IPS DF 6.9 (cell line): ENCODE measurements at regions not wholly inside any gene's neighbourhood (a gene's known extent, or its start where the extent isn't known, plus 50 kb on each side); places are given as distances from the start of the nearest gene placed in this dataset.

Source experiments
- DNase-seq: peaks from one replicate; pipeline ENCODE4 v3.0.0-alpha.2; 2013; ENCODE audit warnings: low read depth, low spot score
- H3K27ac ChIP-seq: one replicate; pipeline ENCODE4 v1.5.1; 2013; ENCODE audit warnings: low read length, control low read depth
- H3K27me3 ChIP-seq: 2 replicates; pipeline ENCODE4 v1.6.1; 2013; ENCODE audit warnings: mild to moderate bottlenecking, low read length; ENCODE audit not compliant: control insufficient read depth, insufficient read depth
- H3K36me3 ChIP-seq: 2 replicates; pipeline ENCODE4 v1.6.1; 2013; ENCODE audit warnings: low read length; ENCODE audit not compliant: control insufficient read depth, insufficient read depth
- H3K4me1 ChIP-seq: 2 replicates; pipeline ENCODE4 v1.6.1; 2013; ENCODE audit warnings: low read length; ENCODE audit not compliant: control insufficient read depth, insufficient read depth
- H3K4me3 ChIP-seq: 2 replicates; pipeline ENCODE4 v1.5.1; 2013; ENCODE audit warnings: mild to moderate bottlenecking, low read length
- H3K9me3 ChIP-seq: 2 replicates; pipeline ENCODE4 v1.6.1; 2013; ENCODE audit warnings: low read length, inconsistent platforms; ENCODE audit not compliant: control insufficient read depth, insufficient read depth
- WGBS: extraction: QIAGEN DNeasy Blood & Tissue Kit; methylation state at CpG from one replicate; pipeline ENCODE4 v1.1.7; 2013; ENCODE audit warnings: mixed read lengths, missing lambda C conversion rate; ENCODE audit not compliant: insufficient read length, insufficient coverage; 5-methylcytosine and 5-hydroxymethylcytosine counted together

DNA sequence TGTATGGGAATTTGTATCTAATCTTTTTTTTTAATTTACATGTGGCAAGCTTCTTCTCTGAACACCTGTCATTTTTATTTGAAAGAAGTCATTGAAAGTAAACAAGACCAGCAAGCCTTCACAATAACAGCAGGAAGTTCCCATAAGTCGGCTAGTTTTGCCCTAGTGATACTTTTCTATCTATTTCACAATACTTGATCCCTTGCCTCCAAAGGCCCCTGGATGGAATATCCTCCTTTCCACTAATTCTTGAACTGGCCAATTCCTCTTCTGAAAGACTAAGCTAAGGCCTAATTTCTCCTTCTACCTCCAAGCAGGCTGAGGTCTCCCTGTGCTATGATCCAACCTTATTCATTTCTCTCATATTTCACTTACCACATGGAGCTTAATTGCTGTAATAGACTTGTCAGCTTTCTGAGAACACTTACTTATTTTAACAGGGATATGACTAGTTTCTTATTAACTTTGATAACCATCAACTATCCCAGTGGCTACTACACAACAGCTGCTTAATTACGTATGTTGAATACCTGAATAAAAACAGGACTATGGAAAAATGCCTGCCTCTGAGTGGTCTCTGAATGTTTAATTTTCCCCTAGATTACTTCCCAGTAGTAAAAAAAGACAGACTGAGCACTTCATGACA, 194.2 kb downstream of the MAD2L1 start:
- no peak overlapping the region for H3K4me3 ChIP-seq
- H3K36me3 ChIP-seq: no peaks in the 10 kb centered on the region
- WGBS: no CpG with 5 or more reads among the region's 2 CpGs

DNA sequence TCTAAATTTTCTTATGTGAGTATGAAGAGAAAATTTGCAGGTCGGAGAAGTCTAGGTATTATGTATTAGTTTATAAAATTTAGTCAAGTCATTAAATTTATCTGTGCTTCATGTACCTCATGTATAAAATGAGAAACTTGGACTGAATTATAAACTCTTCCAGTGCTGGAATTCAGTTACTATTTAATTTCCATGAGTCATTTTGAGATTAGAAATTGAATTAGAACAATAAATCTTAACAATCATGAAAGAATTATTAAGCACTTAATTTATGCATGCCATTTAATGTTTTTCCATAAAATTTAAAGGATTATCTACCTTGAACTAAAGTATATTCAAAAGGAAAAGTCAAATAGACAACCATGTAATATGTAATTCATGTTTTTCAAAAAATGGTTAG, 195.8 kb downstream of the MAD2L1 start:
- Histone ChIP-seq H3K27ac (no peak overlapping the region), H3K4me3 (no peak overlapping the region), H3K4me1 (no peaks in the 10 kb centered on the region), H3K9me3 (no peaks in the 10 kb centered on the region), H3K36me3 (no peaks in the 10 kb centered on the region), H3K27me3 (no peaks in the 10 kb centered on the region)
- no peak for DNase-seq
- WGBS: no CpG with 5 or more reads among the region's 1 CpG

More for the DNA sequence above, 194.2 kb downstream of the MAD2L1 start:
- H3K4me1 ChIP-seq: no peaks in the 10 kb centered on the region
- no peaks in the 10 kb centered on the region for H3K27me3 ChIP-seq
- DNase-seq: no peak
- H3K27ac ChIP-seq: no peak overlapping the region
- H3K9me3 ChIP-seq: no peaks in the 10 kb centered on the region

DNA sequence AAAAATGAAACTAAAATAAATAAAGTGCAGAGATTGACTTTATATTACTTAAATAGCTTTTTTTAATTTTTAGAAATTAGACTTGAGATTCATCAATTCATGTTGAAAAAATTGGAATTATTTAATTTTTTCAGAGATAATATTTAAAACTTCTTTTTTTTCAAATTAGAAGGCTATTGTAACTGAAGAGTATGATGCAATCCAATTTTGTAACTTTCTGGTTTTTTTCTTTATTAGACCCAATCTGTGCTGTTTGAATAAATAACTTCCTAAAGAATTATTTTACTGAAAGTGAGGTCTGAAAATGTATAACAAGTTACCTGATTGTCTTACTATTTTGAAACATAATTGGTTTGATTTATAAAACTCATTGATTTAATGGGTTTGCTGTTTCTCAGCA, 200.9 kb downstream of the MAD2L1 start:
- DNase-seq: no peak
- H3K9me3 ChIP-seq: no peaks in the 10 kb centered on the region

DNA sequence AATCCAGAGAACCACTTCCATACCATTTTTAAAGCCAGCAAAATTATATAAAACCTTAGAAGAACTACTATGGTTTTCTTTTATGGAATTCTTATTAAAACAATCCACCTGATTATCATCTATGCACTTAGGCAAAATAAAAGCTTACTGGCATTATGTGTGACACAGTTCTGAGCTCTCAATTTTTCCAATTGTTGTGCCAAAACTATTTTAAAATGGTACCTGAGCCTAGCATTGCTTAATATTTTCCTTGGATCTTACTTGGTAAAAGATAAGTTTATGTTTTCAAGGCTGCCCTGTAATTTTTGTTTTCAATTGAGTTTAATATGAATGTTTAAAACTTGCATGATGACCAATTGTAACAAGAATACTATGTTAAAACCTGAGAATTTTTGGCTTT, 201.3 kb downstream of the MAD2L1 start:
- no peaks in the 10 kb centered on the region for H3K36me3 ChIP-seq
- H3K27me3 ChIP-seq: no peaks in the 10 kb centered on the region
- H3K4me3 ChIP-seq: no peak overlapping the region
- no peaks in the 10 kb centered on the region; the same call in 1 of the 2 replicates for H3K4me1 ChIP-seq
- DNase-seq: no peak
- no peaks in the 10 kb centered on the region for H3K9me3 ChIP-seq
- no peak overlapping the region for H3K27ac ChIP-seq

More for the DNA sequence above, 200.9 kb downstream of the MAD2L1 start:
- no peak overlapping the region for H3K27ac ChIP-seq
- no peaks in the 10 kb centered on the region for H3K27me3 ChIP-seq
- no peaks in the 10 kb centered on the region for H3K36me3 ChIP-seq
- no peaks in the 10 kb centered on the region; the same call in 1 of the 2 replicates for H3K4me1 ChIP-seq
- no peak overlapping the region for H3K4me3 ChIP-seq

DNA sequence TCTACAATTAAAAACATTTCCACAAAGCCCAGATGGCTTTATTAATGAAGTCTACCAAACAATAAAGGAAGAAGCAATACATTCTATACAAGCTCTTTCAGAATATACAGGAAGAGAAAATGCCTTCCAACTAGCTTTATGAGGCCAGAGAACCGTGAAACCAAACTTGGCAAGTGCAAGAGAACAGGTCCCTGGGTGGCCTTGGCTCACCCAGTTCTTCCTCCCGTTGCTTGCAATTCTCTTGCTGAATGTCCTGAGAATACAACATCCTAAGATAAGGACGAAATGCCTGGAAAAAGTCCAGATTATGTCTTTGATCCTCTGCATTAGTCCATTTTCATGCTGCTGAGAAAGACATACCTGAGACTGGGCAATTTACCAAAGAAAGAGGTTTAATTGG, 204.9 kb downstream of the MAD2L1 start:
- no CpG with 5 or more reads among the region's 3 CpGs for WGBS
- H3K27ac ChIP-seq: no peak overlapping the region
- H3K27me3 ChIP-seq: no peaks in the 10 kb centered on the region
- no peak for DNase-seq
- no peaks in the 10 kb centered on the region for H3K9me3 ChIP-seq
- H3K4me1 ChIP-seq: no peaks in the 10 kb centered on the region; the same call in 1 of the 2 replicates
- H3K36me3 ChIP-seq: no peaks in the 10 kb centered on the region
- no peak overlapping the region for H3K4me3 ChIP-seq

DNA sequence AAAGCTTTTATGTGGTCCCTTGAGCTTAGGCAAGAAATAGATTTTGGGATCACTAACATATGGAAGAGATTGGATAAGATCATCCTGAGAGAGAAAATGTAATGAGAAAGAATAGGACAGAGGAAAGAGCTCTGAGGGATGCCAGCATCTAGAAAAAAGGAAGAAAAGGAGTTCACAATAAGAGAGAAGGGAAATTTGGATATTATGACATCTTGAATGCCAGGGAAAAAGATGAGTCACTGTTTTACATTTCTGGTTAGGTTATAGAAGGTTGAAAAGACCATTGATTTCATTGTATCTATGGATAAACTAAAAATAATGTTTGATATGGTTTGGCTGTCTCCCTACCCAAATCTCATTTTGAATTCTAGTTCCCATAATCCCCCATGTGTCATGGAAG, 208.5 kb downstream of the MAD2L1 start:
- Histone ChIP-seq H3K27ac (no peak overlapping the region), H3K4me3 (no peak overlapping the region), H3K9me3 (no peaks in the 10 kb centered on the region), H3K4me1 (no peaks in the 10 kb centered on the region; the same call in 1 of the 2 replicates), H3K27me3 (no peaks in the 10 kb centered on the region; the same call in 1 of the 2 replicates), H3K36me3 (no peaks in the 10 kb centered on the region)
- DNase-seq: no peak

DNA sequence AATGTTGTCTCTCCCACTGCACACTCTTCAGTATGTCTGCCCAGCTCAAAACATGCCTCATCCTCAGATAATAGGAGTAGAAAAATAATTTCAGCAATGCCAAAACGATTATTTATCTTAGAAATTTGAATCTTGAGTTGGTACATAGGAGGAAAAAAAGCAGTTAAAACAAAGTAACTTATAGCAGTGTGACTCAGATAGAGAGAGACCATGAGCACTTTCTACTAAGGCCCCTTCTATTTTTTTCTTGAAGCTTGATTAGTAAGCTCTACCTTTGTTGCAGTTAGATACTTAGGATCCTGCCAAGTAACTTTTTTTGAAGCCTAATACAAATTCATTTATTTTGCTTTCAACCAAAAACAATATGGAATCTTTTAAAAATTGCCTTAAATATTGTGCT, 212.3 kb downstream of the MAD2L1 start:
- H3K27ac ChIP-seq: no peak overlapping the region
- DNase-seq: no peak
- no peaks in the 10 kb centered on the region for H3K4me1 ChIP-seq
- no peaks in the 10 kb centered on the region for H3K36me3 ChIP-seq
- H3K27me3 ChIP-seq: no peaks in the 10 kb centered on the region; the same call in 1 of the 2 replicates
- H3K9me3 ChIP-seq: no peaks in the 10 kb centered on the region
- no CpG with 5 or more reads among the region's 1 CpG for WGBS
- no peak overlapping the region for H3K4me3 ChIP-seq

DNA sequence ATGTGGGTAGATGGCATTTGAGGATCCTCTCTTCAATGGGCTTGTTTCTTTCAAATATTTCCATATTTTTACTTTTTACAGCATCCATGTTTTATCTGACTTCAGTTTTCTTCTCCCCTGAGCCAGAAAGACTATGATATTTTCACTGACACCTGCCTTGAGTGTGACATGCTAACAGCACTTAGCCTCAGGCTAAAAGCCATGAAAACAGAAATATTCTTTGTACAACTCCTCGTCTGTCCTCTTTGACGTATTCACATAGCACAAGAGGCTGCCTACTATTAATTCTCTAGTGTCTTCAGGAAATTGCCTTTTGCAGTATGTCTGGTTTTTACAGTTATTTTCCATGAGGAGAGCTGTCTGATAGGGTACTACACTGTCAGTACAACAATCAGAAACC, 215.0 kb downstream of the MAD2L1 start:
- no peak for DNase-seq
- H3K27me3 ChIP-seq: no peaks in the 10 kb centered on the region; the same call in 1 of the 2 replicates
- H3K4me3 ChIP-seq: no peak overlapping the region
- no peak overlapping the region for H3K27ac ChIP-seq
- no peaks in the 10 kb centered on the region for H3K4me1 ChIP-seq
- no peaks in the 10 kb centered on the region for H3K9me3 ChIP-seq
- WGBS: no CpG with 5 or more reads among the region's 2 CpGs
- no peaks in the 10 kb centered on the region for H3K36me3 ChIP-seq

DNA sequence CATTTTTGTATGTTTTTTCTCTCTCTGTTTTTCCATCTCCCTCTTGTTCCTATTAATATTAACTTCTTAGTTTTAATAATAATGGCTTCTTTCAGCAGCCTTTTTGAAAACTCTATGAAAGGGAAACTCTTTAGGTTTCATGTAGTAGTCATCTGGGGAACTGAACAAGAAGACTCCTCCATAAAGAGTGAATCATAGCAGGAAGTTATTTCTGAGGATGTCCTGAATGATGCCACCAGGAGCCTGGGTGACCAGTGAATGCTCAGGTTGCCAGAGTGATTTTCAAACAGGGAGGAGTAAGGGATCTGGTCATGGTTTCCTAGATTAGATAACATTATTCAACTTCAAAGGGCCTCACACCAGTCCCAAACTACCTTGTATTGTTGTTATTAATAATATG, 212.8 kb upstream of the PDE5A start:
- DNase-seq: no peak
- H3K27ac ChIP-seq: no peak overlapping the region
- H3K9me3 ChIP-seq: no peaks in the 10 kb centered on the region
- no peaks in the 10 kb centered on the region for H3K36me3 ChIP-seq
- no peaks in the 10 kb centered on the region for H3K27me3 ChIP-seq
- no peaks in the 10 kb centered on the region for H3K4me1 ChIP-seq
- H3K4me3 ChIP-seq: no peak overlapping the region

DNA sequence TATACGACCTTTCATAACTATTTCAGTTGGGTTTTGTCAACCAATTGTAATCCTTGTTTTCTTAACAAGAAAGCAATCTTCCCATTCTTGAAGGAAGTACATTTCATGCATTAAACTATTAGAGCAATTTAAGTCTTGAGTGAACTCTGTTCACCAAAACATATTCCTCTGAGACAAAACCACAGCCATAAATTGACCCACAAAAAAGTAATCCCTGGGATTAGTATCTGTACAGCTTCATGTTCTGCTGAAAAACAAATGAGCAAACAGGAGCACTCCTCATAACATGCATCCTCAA, 207.0 kb upstream of the PDE5A start:
- DNase-seq: no peak
- H3K27me3 ChIP-seq: no peaks in the 10 kb centered on the region
- no peaks in the 10 kb centered on the region for H3K36me3 ChIP-seq
- H3K4me1 ChIP-seq: no peaks in the 10 kb centered on the region
- H3K27ac ChIP-seq: no peak overlapping the region
- no peaks in the 10 kb centered on the region for H3K9me3 ChIP-seq
- no CpG with 5 or more reads among the region's 1 CpG for WGBS
- H3K4me3 ChIP-seq: no peak overlapping the region

DNA sequence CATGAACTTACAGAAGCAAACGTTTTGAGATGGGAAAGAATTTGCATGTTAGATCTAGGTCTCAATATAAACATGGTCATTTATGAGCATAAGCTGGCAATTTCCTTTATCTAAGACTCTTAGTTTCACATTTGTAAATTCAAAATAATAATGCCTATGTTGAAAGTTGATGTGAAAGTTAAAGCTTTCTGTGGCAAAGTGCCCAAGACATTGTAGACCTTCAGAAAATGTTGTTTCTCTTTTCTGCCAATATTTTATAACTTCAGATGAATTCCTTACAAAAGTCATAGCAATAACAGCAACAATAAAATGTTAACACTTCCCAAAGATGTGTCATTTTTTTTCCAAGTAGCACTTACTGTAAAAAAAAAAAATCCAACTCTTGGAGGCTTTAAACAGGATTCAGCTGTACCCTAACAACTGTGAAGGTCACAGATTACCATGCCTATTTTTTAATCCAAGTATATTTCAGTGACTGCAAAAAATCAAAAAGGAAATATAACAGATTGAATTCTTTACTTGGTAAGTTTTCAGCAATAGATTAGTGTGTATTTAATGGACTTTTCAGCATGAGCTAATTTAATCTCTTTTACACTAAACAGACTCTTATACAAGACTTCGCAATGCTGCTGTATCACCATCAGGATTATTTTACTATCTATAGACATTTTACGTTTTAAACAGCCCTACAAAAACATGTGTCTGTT, 206.5 kb upstream of the PDE5A start:
- H3K4me1 ChIP-seq: no peaks in the 10 kb centered on the region
- no peak for DNase-seq
- WGBS: no CpG with 5 or more reads among the region's 3 CpGs
- no peaks in the 10 kb centered on the region for H3K9me3 ChIP-seq
- no peak overlapping the region for H3K4me3 ChIP-seq
- H3K36me3 ChIP-seq: no peaks in the 10 kb centered on the region
- no peaks in the 10 kb centered on the region for H3K27me3 ChIP-seq
- no peak overlapping the region for H3K27ac ChIP-seq
